IMR-90 (cell line): ENCODE measurements at regions not wholly inside any gene's neighbourhood (a gene's known extent, or its start where the extent isn't known, plus 50 kb on each side); places are given as distances from the start of the nearest gene placed in this dataset.

Experiments
- ATAC-seq: fragments of 200-7000 bp; cut with Tn5 transposase; 2 replicates; pipeline ENCODE4 v1.9.1; 2020; ENCODE audit warnings: low read depth, mild to moderate bottlenecking, moderate library complexity
- BruUV-seq: library from RNA; stranded (reverse); fragments of 400-500 nt; replicated peaks from 2 replicates; lab custom pipeline; 2021; lab: Mats Ljungman, UMichigan
- CTCF ChIA-PET: fragments of 300-600 bp; formaldehyde crosslinking; extraction: SDS; loops from one replicate; lab custom pipeline; 2021; ENCODE audit warnings: antibody characterized with exemption; lab: Yijun Ruan, JAX
- POLR2A ChIA-PET: fragments of 300-600 bp; sonication (Branson Sonifier 250); formaldehyde crosslinking; loops from one replicate; lab custom pipeline; 2022; ENCODE audit warnings: antibody characterized with exemption; ENCODE audit not compliant: unreplicated experiment; lab: Charles Lee
- DNase-seq: peaks from one replicate; pipeline ENCODE4 v3.0.0; 2013
- H2AFZ ChIP-seq: replicated peaks from 2 replicates; pipeline ENCODE3; 2013; ENCODE audit warnings: low read length, mild to moderate bottlenecking; ENCODE audit not compliant: poor library complexity
- H2AK5ac ChIP-seq: 2 replicates; pipeline ENCODE4 v1.6.1; 2013; ENCODE audit warnings: low read depth, low read length, inconsistent platforms
- H2AK9ac ChIP-seq: replicated peaks from 2 replicates; pipeline ENCODE3; 2013; ENCODE audit warnings: mild to moderate bottlenecking, low read depth, low read length, moderate library complexity; ENCODE audit not compliant: poor library complexity
- H2BK120ac ChIP-seq: 2 replicates; pipeline ENCODE4 v1.6.1; 2013; ENCODE audit warnings: low read depth, low read length, inconsistent platforms
- H2BK15ac ChIP-seq: 3 replicates; pipeline ENCODE4 v1.6.1; 2013; ENCODE audit warnings: low read depth, low read length, inconsistent platforms
- H2BK20ac ChIP-seq: 2 replicates; pipeline ENCODE4 v1.6.1; 2013; ENCODE audit warnings: low read depth, mild to moderate bottlenecking, inconsistent platforms, low read length, moderate library complexity
- H2BK5ac ChIP-seq: 2 replicates; pipeline ENCODE4 v1.6.1; 2013; ENCODE audit warnings: mild to moderate bottlenecking, low read depth, low read length, inconsistent platforms; ENCODE audit not compliant: poor library complexity, severe bottlenecking
- H3K14ac ChIP-seq: replicated peaks from 2 replicates; pipeline ENCODE4 v1.6.1; 2013; ENCODE audit warnings: low read depth, low read length, inconsistent platforms
- H3K18ac ChIP-seq: 2 replicates; pipeline ENCODE4 v1.6.1; 2013; ENCODE audit warnings: low read depth, low read length, control low read depth
- H3K23ac ChIP-seq: 2 replicates; pipeline ENCODE4 v1.6.1; 2013; ENCODE audit warnings: low read depth, low read length, inconsistent platforms
- H3K27ac ChIP-seq: 2 replicates; pipeline ENCODE4 v1.5.1; 2013; ENCODE audit warnings: mild to moderate bottlenecking, control low read depth, low read length; ENCODE audit not compliant: insufficient read depth
- H3K27me3 ChIP-seq: 2 replicates; pipeline ENCODE4 v1.6.1; 2013; ENCODE audit warnings: low read length; ENCODE audit not compliant: control insufficient read depth, insufficient read depth
- H3K36me3 ChIP-seq: 2 replicates; pipeline ENCODE4 v1.6.1; 2013; ENCODE audit warnings: low read length, mixed read lengths; ENCODE audit not compliant: control insufficient read depth, insufficient read depth
- H3K4ac ChIP-seq: 2 replicates; pipeline ENCODE4 v1.6.1; 2013; ENCODE audit warnings: low read depth, low read length, inconsistent platforms
- H3K4me1 ChIP-seq: 2 replicates; pipeline ENCODE4 v1.6.1; 2013; ENCODE audit warnings: low read length, mixed read lengths; ENCODE audit not compliant: control insufficient read depth, insufficient read depth
- H3K4me2 ChIP-seq: 2 replicates; pipeline ENCODE4 v1.6.1; 2013; ENCODE audit warnings: low read depth, mild to moderate bottlenecking, control low read depth, low read length, moderate library complexity
- H3K4me3 ChIP-seq: 2 replicates; pipeline ENCODE4 v1.5.1; 2013; ENCODE audit warnings: low read depth, mild to moderate bottlenecking, control low read depth, low read length, moderate library complexity; ENCODE audit not compliant: insufficient read depth
- H3K56ac ChIP-seq: 2 replicates; pipeline ENCODE4 v1.6.1; 2013; ENCODE audit warnings: low read length, inconsistent platforms; ENCODE audit not compliant: insufficient read depth; ENCODE audit errors: extremely low read depth
- H3K79me1 ChIP-seq, 2 experiments: 2 replicates each; pipeline ENCODE4 v1.6.1; 2013; ENCODE audit warnings: low read length in 2 of 2, inconsistent platforms in 1 of 2, low read depth in 1 of 2
- H3K9ac ChIP-seq: 2 replicates; pipeline ENCODE4 v1.6.1; 2013; ENCODE audit warnings: low read depth, low read length, control low read depth
- H3K9me1 ChIP-seq: 2 replicates; pipeline ENCODE4 v1.6.1; 2013; ENCODE audit warnings: low read length, inconsistent platforms; ENCODE audit not compliant: insufficient read depth
- H3K9me3 ChIP-seq: 2 replicates; pipeline ENCODE4 v1.6.1; 2013; ENCODE audit warnings: low read length; ENCODE audit not compliant: control insufficient read depth, insufficient read depth
- H4K20me1 ChIP-seq: 2 replicates; pipeline ENCODE4 v1.6.1; 2013; ENCODE audit warnings: low read length, inconsistent platforms; ENCODE audit not compliant: insufficient read depth
- H4K5ac ChIP-seq: 2 replicates; pipeline ENCODE4 v1.6.1; 2013; ENCODE audit warnings: mild to moderate bottlenecking, low read depth, low read length, control low read depth
- H4K8ac ChIP-seq, 2 experiments: 2 replicates each; pipeline ENCODE4 v1.6.1; 2013; ENCODE audit warnings: low read depth in 2 of 2, low read length in 2 of 2, control low read depth in 1 of 2, inconsistent platforms in 1 of 2
- H4K91ac ChIP-seq: 2 replicates; pipeline ENCODE4 v1.6.1; 2013; ENCODE audit warnings: low read depth, low read length, inconsistent platforms; ENCODE audit not compliant: insufficient read depth
- BHLHE40 ChIP-seq: fragments of 150-350 bp; IDR thresholded peaks from 2 replicates; pipeline ENCODE4 v1.6.1; 2016; ENCODE audit warnings: mild to moderate bottlenecking, low read depth, low read length
- MXI1 ChIP-seq: IDR thresholded peaks from 2 replicates; pipeline ENCODE4 v1.6.1; 2012; ENCODE audit warnings: low read depth, mild to moderate bottlenecking, low read length, moderate library complexity, borderline replicate concordance
- RCOR1 ChIP-seq: IDR thresholded peaks from 2 replicates; pipeline ENCODE4 v1.6.1; 2012; ENCODE audit warnings: mild to moderate bottlenecking, low read length, improper control_type of control experiment; ENCODE audit not compliant: insufficient replicate concordance
- WGBS, 2 experiments: methylation state at CpG; one replicate each; pipeline versions ENCODE4 v1.1.5 to v1.1.7; 2013; ENCODE audit warnings: missing lambda C conversion rate in 2 of 2; ENCODE audit not compliant: insufficient read length in 1 of 2; ENCODE audit errors: extremely low coverage in 2 of 2; 5-methylcytosine and 5-hydroxymethylcytosine counted together
- dilution Hi-C: fragments of 300-500 bp; cut with HindIII; formaldehyde crosslinking; loops from one replicate; pipeline ENCODE4 v1.14.3; 2018; ENCODE audit warnings: low sequenced_read_pairs; ENCODE audit not compliant: unreplicated experiment
- in situ Hi-C: fragments of 300-500 bp; cut with MboI; formaldehyde crosslinking; loops from 3 replicates; pipeline ENCODE4 v1.14.3; 2019; ENCODE audit warnings: low sequenced_read_pairs, inconsistent platforms, mixed read lengths
- intact Hi-C: fragments of 100-400 bp; cut with micrococcal nuclease; formaldehyde crosslinking; loops from 2 replicates; pipeline ENCODE4 v1.10.0; 2022
- TF ChIP-seq, protein P1 (sequence below): conservative IDR thresholded peaks from 2 replicates; pipeline ENCODE4 v1.5.1; 2012; ENCODE audit warnings: mild to moderate bottlenecking, low read depth, low read length, improper control_type of control experiment
- TF ChIP-seq, protein P2 (sequence below): fragments of 150-350 bp; IDR thresholded peaks from 2 replicates; pipeline ENCODE4 v1.6.1; 2016; ENCODE audit warnings: low read depth, mild to moderate bottlenecking, low read length, moderate library complexity, borderline replicate concordance

- BruUV-seq, result no TSS peak
- H2BK15ac ChIP-seq, result no peak overlapping the region
- POLR2A ChIA-PET, result no interaction called here
- no peak overlapping the region for H3K18ac ChIP-seq
- H2BK20ac ChIP-seq, result no peak overlapping the region
- H3K27me3 ChIP-seq, result no peaks in the 10 kb centered on the region
- in situ Hi-C loops (no loop called here), intact Hi-C loops (no loop called here), dilution Hi-C loops (no loop called here)
- H3K4me2 ChIP-seq, result no peak overlapping the region
- H4K20me1 ChIP-seq, result no peaks in the 10 kb centered on the region
- no peaks in the 10 kb centered on the region for H3K4me1 ChIP-seq
- H2AK5ac ChIP-seq, result no peak overlapping the region
- no peak overlapping the region for H3K56ac ChIP-seq
- H2AFZ ChIP-seq, result no peak overlapping the region
- H2BK120ac ChIP-seq, result no peak overlapping the region
- no peak overlapping the region for H3K9ac ChIP-seq
- no peak overlapping the region for H2BK5ac ChIP-seq
- no peak for TF ChIP-seq BHLHE40
- TF ChIP-seq RCOR1, result no peak
- no peak for TF ChIP-seq MXI1
- TF ChIP-seq, protein P1, sequence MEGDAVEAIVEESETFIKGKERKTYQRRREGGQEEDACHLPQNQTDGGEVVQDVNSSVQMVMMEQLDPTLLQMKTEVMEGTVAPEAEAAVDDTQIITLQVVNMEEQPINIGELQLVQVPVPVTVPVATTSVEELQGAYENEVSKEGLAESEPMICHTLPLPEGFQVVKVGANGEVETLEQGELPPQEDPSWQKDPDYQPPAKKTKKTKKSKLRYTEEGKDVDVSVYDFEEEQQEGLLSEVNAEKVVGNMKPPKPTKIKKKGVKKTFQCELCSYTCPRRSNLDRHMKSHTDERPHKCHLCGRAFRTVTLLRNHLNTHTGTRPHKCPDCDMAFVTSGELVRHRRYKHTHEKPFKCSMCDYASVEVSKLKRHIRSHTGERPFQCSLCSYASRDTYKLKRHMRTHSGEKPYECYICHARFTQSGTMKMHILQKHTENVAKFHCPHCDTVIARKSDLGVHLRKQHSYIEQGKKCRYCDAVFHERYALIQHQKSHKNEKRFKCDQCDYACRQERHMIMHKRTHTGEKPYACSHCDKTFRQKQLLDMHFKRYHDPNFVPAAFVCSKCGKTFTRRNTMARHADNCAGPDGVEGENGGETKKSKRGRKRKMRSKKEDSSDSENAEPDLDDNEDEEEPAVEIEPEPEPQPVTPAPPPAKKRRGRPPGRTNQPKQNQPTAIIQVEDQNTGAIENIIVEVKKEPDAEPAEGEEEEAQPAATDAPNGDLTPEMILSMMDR, result no peak
- TF ChIP-seq, protein P2, sequence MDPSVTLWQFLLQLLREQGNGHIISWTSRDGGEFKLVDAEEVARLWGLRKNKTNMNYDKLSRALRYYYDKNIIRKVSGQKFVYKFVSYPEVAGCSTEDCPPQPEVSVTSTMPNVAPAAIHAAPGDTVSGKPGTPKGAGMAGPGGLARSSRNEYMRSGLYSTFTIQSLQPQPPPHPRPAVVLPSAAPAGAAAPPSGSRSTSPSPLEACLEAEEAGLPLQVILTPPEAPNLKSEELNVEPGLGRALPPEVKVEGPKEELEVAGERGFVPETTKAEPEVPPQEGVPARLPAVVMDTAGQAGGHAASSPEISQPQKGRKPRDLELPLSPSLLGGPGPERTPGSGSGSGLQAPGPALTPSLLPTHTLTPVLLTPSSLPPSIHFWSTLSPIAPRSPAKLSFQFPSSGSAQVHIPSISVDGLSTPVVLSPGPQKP, result no peak
- no peaks in the 10 kb centered on the region for H3K36me3 ChIP-seq
- DNase-seq (no peak), ATAC-seq (no peak)
- no peak overlapping the region for H4K8ac ChIP-seq
- H4K5ac ChIP-seq, result no peak overlapping the region
- H4K91ac ChIP-seq, result no peak overlapping the region
- H3K27ac ChIP-seq, result no peak overlapping the region
- no peak overlapping the region for H3K4me3 ChIP-seq
- H3K4ac ChIP-seq, result no peak overlapping the region
- H3K79me1 ChIP-seq, result no peaks in the 10 kb centered on the region
- H3K9me3 ChIP-seq, result peaks cover 26% of the 10 kb centered on the region
- CTCF ChIA-PET, result no interaction called here
- H3K9me1 ChIP-seq, result no peaks in the 10 kb centered on the region
- H3K23ac ChIP-seq, result no peak overlapping the region
- no peak overlapping the region for H3K14ac ChIP-seq
- no peak overlapping the region for H2AK9ac ChIP-seq
- WGBS, 2 experiments, result no CpG with 5 or more reads among the region's 13 CpGs
Measured at GRCh38 chr10:131802996-131803395, 97.8 kb upstream of the PPP2R2D start.
